ENCODE measurements at regions not wholly inside any gene's neighbourhood (a gene's known extent, or its start where the extent isn't known, plus 50 kb on each side); places are given as distances from the start of the nearest gene placed in this dataset.

GRCh38 chr9:80615964-80616363 lies 1044.2 kb downstream of the TLE4 start:
- TF ChIP-seq CTCF (IDR thresholded peaks at IDR 0.05) (no peak), POLR2A (IDR thresholded peaks at IDR 0.05) (no peak)
